ENCODE measurements at regions not wholly inside any gene's neighbourhood (a gene's known extent, or its start where the extent isn't known, plus 50 kb on each side); places are given as distances from the start of the nearest gene placed in this dataset.
"Not testable (repeated sequence)": the region's sequence is repeated elsewhere in the genome, so short reads cannot be mapped to it uniquely, and the experiment has no call there.

GRCh38 chr6:51202653-51203052, 384.0 kb downstream of the TFAP2B start:
- not testable (repeated sequence) for TF ChIP-seq CBX5 (IDR thresholded peaks at IDR 0.05; ENCODE audit: low read depth); CTCF (IDR thresholded peaks at IDR 0.05 in 2 of 3, conservative IDR thresholded peaks at IDR 0.05 in 1 of 3; ENCODE audit: control insufficient read depth in 2 of 3, extremely low read depth in 1 of 3, insufficient read depth in 1 of 3, low read depth in 3 of 3, low read length in 3 of 3)

Data from GM12878 (cell line).